Glutamatergic neuron (in vitro differentiated cells): ENCODE measurements at regions not wholly inside any gene's neighbourhood (a gene's known extent, or its start where the extent isn't known, plus 50 kb on each side); places are given as distances from the start of the nearest gene placed in this dataset.

ENCODE experiments used
- DNase-seq: peaks from one replicate; pipeline ENCODE4 v3.0.0; 2022
- H3K27ac Mint-ChIP-seq: one replicate; pipeline ENCODE4 v1.8.0; 2020; ENCODE audit warnings: mild to moderate bottlenecking, mixed read lengths, inconsistent platforms; ENCODE audit not compliant: unreplicated experiment
- H3K27me3 Mint-ChIP-seq: one replicate; pipeline ENCODE4 v1.8.0; 2020; ENCODE audit warnings: mild to moderate bottlenecking, moderate library complexity, mixed read lengths, inconsistent platforms; ENCODE audit not compliant: unreplicated experiment
- H3K36me3 Mint-ChIP-seq: one replicate; pipeline ENCODE4 v1.8.0; 2020; ENCODE audit warnings: mild to moderate bottlenecking, mixed read lengths, inconsistent platforms; ENCODE audit not compliant: unreplicated experiment
- H3K4me1 Mint-ChIP-seq: one replicate; pipeline ENCODE4 v1.8.0; 2020; ENCODE audit warnings: mild to moderate bottlenecking, low read depth, mixed read lengths, inconsistent platforms; ENCODE audit not compliant: unreplicated experiment
- H3K4me3 Mint-ChIP-seq: one replicate; pipeline ENCODE4 v1.8.0; 2020; ENCODE audit warnings: mild to moderate bottlenecking, mixed read lengths, inconsistent platforms; ENCODE audit not compliant: unreplicated experiment
- H3K9me3 Mint-ChIP-seq: one replicate; pipeline ENCODE4 v1.8.0; 2020; ENCODE audit warnings: mild to moderate bottlenecking, moderate library complexity, mixed read lengths, inconsistent platforms; ENCODE audit not compliant: unreplicated experiment
- TF ChIP-seq, protein P1 (sequence below): fragments of 200-600 bp; sonication (generic); IDR thresholded peaks from one replicate; pipeline ENCODE4 v1.5.0; 2021; ENCODE audit not compliant: partially characterized antibody, unreplicated experiment

DNA sequence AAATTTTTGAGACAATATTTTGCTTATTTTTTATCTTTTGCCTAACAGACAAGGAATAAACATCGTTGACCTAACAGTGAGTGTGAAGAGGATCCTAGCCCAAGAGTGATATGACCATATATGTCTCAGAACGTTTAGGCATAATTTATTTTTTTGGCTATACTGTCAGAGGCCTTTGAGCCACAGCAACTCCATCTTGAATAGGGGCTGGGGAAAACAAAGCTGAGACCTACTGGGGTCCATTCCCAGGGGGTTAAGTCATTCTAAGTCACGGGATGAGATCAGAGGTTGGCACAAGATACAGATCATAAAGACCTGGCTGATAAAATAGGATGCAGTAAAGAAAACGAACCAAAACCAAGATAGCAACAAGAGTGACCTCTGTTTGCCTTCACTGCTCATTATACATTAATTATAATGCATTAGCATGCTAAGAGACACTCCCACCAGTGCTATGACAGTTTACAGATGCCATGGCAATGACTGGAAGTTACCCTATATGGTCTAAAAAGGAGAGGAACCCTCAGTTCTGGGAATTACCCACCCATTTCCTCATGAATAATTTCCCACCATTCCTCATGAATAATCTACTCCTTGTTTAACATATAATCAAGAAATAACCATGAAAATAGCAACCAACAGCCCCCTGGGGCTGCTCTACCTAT is 510.9 kb upstream of the PCDH9 start:
- Mint-ChIP-seq H3K27ac (no peak overlapping the region), H3K27me3 (no peaks in the 10 kb centered on the region)
- no peak for DNase-seq

DNA sequence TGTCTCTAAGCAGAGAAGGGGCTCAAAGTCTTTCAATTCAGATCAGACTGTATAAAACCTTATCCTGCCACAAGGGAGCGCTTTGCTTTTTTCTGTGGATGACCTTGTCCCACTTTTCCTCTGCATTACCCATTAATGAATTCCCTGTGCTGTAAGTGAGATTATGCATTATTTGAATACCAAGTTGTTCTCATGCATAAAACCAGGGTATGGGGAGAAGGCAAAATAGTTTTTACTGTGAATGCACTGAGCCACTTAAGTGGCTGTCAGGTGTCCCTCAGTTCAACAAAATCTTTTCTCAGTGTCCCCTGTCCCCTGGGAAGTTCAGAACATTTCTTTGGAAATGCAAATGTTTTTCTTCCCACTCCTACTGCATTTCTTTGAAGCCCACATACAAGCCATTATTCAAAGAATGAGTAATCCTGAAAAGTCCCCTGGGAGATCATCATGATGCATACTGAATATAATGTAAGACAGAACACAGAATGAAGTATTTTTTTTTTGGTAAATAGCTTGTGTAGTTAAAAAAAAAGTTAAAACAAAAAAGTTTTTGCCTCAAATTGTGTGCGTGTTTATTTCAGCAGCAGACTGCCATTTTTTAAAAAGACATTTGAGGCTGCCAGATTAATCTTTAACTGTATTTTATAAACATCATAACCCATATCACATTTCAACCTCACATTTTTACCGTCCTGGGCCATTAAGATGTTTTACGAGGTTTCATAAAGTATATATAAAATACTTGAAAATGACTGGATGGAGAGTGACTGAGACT is 506.7 kb upstream of the PCDH9 start:
- no peaks in the 10 kb centered on the region for H3K9me3 Mint-ChIP-seq
- no peak overlapping the region for H3K27ac Mint-ChIP-seq
- H3K36me3 Mint-ChIP-seq = no peaks in the 10 kb centered on the region
- H3K27me3 Mint-ChIP-seq = no peaks in the 10 kb centered on the region
- TF ChIP-seq, protein P1, sequence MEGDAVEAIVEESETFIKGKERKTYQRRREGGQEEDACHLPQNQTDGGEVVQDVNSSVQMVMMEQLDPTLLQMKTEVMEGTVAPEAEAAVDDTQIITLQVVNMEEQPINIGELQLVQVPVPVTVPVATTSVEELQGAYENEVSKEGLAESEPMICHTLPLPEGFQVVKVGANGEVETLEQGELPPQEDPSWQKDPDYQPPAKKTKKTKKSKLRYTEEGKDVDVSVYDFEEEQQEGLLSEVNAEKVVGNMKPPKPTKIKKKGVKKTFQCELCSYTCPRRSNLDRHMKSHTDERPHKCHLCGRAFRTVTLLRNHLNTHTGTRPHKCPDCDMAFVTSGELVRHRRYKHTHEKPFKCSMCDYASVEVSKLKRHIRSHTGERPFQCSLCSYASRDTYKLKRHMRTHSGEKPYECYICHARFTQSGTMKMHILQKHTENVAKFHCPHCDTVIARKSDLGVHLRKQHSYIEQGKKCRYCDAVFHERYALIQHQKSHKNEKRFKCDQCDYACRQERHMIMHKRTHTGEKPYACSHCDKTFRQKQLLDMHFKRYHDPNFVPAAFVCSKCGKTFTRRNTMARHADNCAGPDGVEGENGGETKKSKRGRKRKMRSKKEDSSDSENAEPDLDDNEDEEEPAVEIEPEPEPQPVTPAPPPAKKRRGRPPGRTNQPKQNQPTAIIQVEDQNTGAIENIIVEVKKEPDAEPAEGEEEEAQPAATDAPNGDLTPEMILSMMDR = peak; percentile 66
- peaks cover 5% of the 10 kb centered on the region for H3K4me1 Mint-ChIP-seq
- DNase-seq = peak; percentile 23
- no peak overlapping the region for H3K4me3 Mint-ChIP-seq

More for the DNA sequence above, 510.9 kb upstream of the PCDH9 start:
- Mint-ChIP-seq H3K4me1 (peaks cover 3% of the 10 kb centered on the region), H3K9me3 (no peaks in the 10 kb centered on the region), H3K36me3 (no peaks in the 10 kb centered on the region), H3K4me3 (no peak overlapping the region)
- TF ChIP-seq, protein P1 = no peak

DNA sequence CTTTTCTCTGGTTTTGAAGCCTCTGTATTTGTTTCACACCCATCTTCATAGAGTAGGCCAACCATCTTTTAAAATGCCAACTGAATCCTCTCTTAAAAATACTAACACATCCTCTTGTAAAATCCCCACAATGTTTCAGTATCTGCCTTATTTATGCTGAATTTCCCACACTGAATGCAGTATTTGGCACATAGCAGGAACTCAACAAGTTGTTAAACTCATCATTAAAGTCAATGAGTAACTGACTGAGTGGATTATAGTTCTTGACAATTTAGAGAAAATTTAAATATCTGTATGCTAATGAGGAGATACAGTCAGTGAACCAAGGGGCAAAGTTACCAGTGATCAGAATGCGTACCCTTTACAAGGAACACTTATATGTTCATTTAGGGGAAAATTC is 505.5 kb upstream of the PCDH9 start:
- no peaks in the 10 kb centered on the region for H3K36me3 Mint-ChIP-seq
- H3K27ac Mint-ChIP-seq = no peak overlapping the region
- no peak for DNase-seq
- no peak overlapping the region for H3K4me3 Mint-ChIP-seq
- no peaks in the 10 kb centered on the region for H3K9me3 Mint-ChIP-seq
- TF ChIP-seq, protein P1 = no peak
- peaks cover 5% of the 10 kb centered on the region for H3K4me1 Mint-ChIP-seq
- no peaks in the 10 kb centered on the region for H3K27me3 Mint-ChIP-seq

DNA sequence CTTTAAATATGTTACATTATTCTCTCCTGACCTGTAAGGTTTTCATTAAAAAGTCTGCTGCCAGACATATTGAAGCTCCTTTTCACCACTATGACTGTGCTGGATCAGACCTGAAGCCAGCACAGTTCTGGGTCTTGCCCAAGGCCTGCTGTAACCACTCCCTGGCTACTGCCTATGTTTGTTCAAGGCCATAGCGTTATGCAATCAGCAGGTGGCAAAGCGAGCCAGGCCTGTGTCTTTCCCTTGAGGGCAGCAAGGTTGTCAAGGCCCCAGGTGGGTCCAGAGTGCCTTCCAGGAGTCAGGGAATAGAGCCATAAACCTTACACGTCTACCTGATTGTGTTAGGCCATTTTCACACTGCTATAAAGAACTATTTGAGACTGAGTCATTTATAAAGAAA is 496.8 kb upstream of the PCDH9 start:
- TF ChIP-seq, protein P1 = no peak
- DNase-seq = no peak
- no peak overlapping the region for H3K27ac Mint-ChIP-seq
- H3K9me3 Mint-ChIP-seq = peaks cover 2% of the 10 kb centered on the region
- H3K4me3 Mint-ChIP-seq = no peak overlapping the region
- H3K4me1 Mint-ChIP-seq = no peaks in the 10 kb centered on the region
- peaks cover 5% of the 10 kb centered on the region for H3K36me3 Mint-ChIP-seq
- no peaks in the 10 kb centered on the region for H3K27me3 Mint-ChIP-seq

DNA sequence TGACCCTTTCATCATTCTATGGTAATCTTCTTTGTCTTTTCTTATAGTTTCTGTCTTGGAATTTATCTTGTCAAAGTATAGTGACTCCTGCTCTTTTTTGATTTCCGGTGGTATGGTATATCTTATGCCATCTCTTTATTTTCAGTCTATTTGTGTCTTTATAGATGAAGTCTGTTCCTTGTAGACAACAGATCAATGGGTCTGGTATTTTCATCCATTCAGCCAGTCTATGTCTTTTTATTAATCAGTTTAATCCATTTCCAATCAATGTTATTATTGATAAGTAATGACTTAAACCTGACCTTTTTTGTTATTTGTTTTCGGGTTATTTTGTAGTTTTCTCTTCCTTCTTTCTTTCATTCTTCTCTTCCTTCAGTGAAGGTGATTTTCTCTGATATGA is 495.9 kb upstream of the PCDH9 start:
- Mint-ChIP-seq H3K27me3 (no peaks in the 10 kb centered on the region), H3K9me3 (peaks cover 2% of the 10 kb centered on the region), H3K27ac (no peak overlapping the region), H3K4me1 (no peaks in the 10 kb centered on the region), H3K36me3 (peaks cover 5% of the 10 kb centered on the region), H3K4me3 (no peak overlapping the region)
- no peak for DNase-seq
- TF ChIP-seq, protein P1 = no peak
